Breast epithelium (tissue), 3 donors: ENCODE measurements at regions not wholly inside any gene's neighbourhood (a gene's known extent, or its start where the extent isn't known, plus 50 kb on each side); places are given as distances from the start of the nearest gene placed in this dataset.

ENCODE experiments used
- CTCF ChIP-seq, 3 donors: fragments of 450-650 bp; IDR thresholded peaks; one replicate each; pipeline ENCODE4 v1.5.1; 2016 to 2017; ENCODE audit warnings: antibody characterized with exemption in 3 of 3, mild to moderate bottlenecking in 3 of 3, moderate library complexity in 3 of 3
- POLR2A ChIP-seq: fragments of 450-650 bp; IDR thresholded peaks from one replicate; pipeline ENCODE4 v1.6.1; 2016; ENCODE audit warnings: antibody characterized with exemption, mild to moderate bottlenecking, moderate library complexity
- POLR2AphosphoS5 ChIP-seq, 3 donors: sonication (generic); formaldehyde crosslinking; IDR thresholded peaks; one replicate each; pipeline ENCODE4 v1.6.1; 2017; ENCODE audit warnings: antibody characterized with exemption in 3 of 3

- TF ChIP-seq CTCF (IDR thresholded peaks at IDR 0.05) = no peak
- no peak for TF ChIP-seq POLR2A
- TF ChIP-seq POLR2AphosphoS5 (IDR thresholded peaks at IDR 0.05) = no peak
Measured at GRCh38 chr10:44755481-44755880, 155.7 kb upstream of the TMEM72 start.
